ENCODE measurements at regions not wholly inside any gene's neighbourhood (a gene's known extent, or its start where the extent isn't known, plus 50 kb on each side); places are given as distances from the start of the nearest gene placed in this dataset.

- TF ChIP-seq REST (IDR thresholded peaks at IDR 0.05) (no peak), YY1 (IDR thresholded peaks at IDR 0.05) (no peak), RAD21 (IDR thresholded peaks at IDR 0.05) (no peak), FOXA2 (IDR thresholded peaks at IDR 0.05) (no peak), ATF3 (IDR thresholded peaks at IDR 0.05) (no peak), MAX (IDR thresholded peaks at IDR 0.05) (no peak), JUND (IDR thresholded peaks at IDR 0.05) (no peak), HNF4A (conservative IDR thresholded peaks at IDR 0.05) (no peak), SP1 (IDR thresholded peaks at IDR 0.05) (no peak), ZBTB33 (IDR thresholded peaks at IDR 0.05) (no peak), HNF4G (IDR thresholded peaks at IDR 0.05) (no peak), FOXA1 (IDR thresholded peaks at IDR 0.05) (no peak), TAF1 (conservative IDR thresholded peaks at IDR 0.05) (no peak), EGR1 (IDR thresholded peaks at IDR 0.05; ENCODE audit: low read depth in 2 of 2) (no peak), RXRA (IDR thresholded peaks at IDR 0.05) (no peak), GABPA (IDR thresholded peaks at IDR 0.05 in 1 of 2, conservative IDR thresholded peaks at IDR 0.05 in 1 of 2) (no peak), NR2F2 (IDR thresholded peaks at IDR 0.05) (no peak), CTCF (IDR thresholded peaks at IDR 0.05; ENCODE audit: low read depth, low read length, missing input control) (no peak)
- H3K9ac ChIP-seq (ENCODE audit: low read depth in 1 of 2, low read length in 2 of 2), result no peak overlapping the region
- WGBS, result 58% methylated on average over 2 of the region's 2 CpGs
- H3K4me3 ChIP-seq (ENCODE audit: low read depth in 1 of 3, low read length in 3 of 3), result no peak overlapping the region
- H3K9me3 ChIP-seq (ENCODE audit: control insufficient read depth in 4 of 4, low read length in 3 of 4), result peaks cover 0 to 5% (median 1%) of the 10 kb centered on the region in 4 donors
- H3K36me3 ChIP-seq (ENCODE audit: control insufficient read depth in 4 of 4, insufficient read depth in 3 of 4, low read depth in 1 of 4, low read length in 3 of 4), result no peaks in the 10 kb centered on the region
- no peaks in the 10 kb centered on the region for H3K4me1 ChIP-seq (ENCODE audit: control insufficient read depth in 4 of 4, insufficient read depth in 4 of 4, low read length in 3 of 4)
- H3K27ac ChIP-seq (ENCODE audit: low read depth in 1 of 2, low read length in 2 of 2), result no peak overlapping the region
- no peak for DNase-seq (ENCODE audit: low spot score)
- H3K27me3 ChIP-seq (ENCODE audit: control insufficient read depth in 4 of 4, insufficient read depth in 4 of 4, low read length in 3 of 4), result no peaks in the 10 kb centered on the region
Observed at GRCh38 chr20:40880729-40881109, 147.9 kb upstream of the TOP1 start.
